DOHH2 (cell line): ENCODE measurements at regions not wholly inside any gene's neighbourhood (a gene's known extent, or its start where the extent isn't known, plus 50 kb on each side); places are given as distances from the start of the nearest gene placed in this dataset.

Experiments
- EZH2phosphoT487 ChIP-seq: fragments of 200-600 bp; sonication (generic); IDR thresholded peaks from 2 replicates; pipeline ENCODE4 v1.6.1; 2017; ENCODE audit warnings: borderline replicate concordance, mild to moderate bottlenecking, antibody characterized with exemption, low read length, moderate library complexity, mixed read lengths
- TF ChIP-seq, protein P1 (sequence below): fragments of 200-600 bp; sonication (generic); IDR thresholded peaks from one replicate; pipeline ENCODE4 v1.5.1; 2014; ENCODE audit warnings: antibody characterized with exemption, mild to moderate bottlenecking, low read depth, low read length; ENCODE audit not compliant: poor library complexity, severe bottlenecking

DNA sequence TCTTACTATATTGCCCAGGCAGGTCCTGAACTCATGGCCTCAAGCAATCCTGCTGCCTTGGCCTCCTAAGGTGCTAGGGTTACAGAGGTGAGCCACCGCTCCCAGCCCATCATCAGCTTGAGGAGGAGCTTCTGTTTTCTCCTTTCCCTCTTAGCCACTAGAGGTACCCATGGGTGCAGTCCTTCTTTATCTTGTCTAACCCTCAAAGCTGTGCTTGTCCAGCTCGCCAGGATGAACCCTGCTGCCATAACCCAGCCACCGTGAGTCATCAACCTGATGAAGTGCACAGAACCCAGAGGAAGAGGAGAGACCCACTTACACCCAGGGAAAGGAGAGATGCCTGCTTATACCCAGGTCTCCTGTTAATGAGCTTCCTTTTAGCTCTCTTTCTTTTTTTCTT lies 133.4 kb downstream of the CUL2 start:
- TF ChIP-seq, protein P1, sequence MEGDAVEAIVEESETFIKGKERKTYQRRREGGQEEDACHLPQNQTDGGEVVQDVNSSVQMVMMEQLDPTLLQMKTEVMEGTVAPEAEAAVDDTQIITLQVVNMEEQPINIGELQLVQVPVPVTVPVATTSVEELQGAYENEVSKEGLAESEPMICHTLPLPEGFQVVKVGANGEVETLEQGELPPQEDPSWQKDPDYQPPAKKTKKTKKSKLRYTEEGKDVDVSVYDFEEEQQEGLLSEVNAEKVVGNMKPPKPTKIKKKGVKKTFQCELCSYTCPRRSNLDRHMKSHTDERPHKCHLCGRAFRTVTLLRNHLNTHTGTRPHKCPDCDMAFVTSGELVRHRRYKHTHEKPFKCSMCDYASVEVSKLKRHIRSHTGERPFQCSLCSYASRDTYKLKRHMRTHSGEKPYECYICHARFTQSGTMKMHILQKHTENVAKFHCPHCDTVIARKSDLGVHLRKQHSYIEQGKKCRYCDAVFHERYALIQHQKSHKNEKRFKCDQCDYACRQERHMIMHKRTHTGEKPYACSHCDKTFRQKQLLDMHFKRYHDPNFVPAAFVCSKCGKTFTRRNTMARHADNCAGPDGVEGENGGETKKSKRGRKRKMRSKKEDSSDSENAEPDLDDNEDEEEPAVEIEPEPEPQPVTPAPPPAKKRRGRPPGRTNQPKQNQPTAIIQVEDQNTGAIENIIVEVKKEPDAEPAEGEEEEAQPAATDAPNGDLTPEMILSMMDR, result no peak
- no peak for TF ChIP-seq EZH2phosphoT487
